ENCODE measurements at regions not wholly inside any gene's neighbourhood (a gene's known extent, or its start where the extent isn't known, plus 50 kb on each side); places are given as distances from the start of the nearest gene placed in this dataset.

DNA sequence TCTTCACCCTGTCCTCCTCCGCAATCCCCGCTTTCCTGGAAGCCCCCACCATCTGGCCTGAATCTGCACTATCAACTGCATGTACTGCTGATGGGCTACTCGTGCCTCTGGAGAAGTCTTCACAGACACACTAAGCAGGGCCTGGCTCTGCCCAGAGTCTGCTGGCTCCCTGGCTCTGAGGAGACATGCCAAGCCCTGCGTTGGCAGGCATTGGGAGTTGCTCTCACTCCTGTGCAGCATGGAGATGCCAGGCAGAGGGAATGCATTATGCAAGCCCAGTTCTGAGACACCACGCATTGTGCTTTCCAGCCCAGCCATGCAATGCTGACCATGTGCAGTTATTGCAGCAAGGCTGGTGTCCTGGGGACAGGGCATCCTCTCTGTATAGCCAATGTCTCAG lies 314.6 kb downstream of the CXCL12 start:
- no peak for TF ChIP-seq POLR2AphosphoS5 (IDR thresholded peaks at IDR 0.05; ENCODE audit: low read depth, low read length)
- no peak for TF ChIP-seq POLR2A (IDR thresholded peaks at IDR 0.05; ENCODE audit: low read depth, low read length)

Data from GM12892 (cell line).